PC-9 (cell line): ENCODE measurements at regions not wholly inside any gene's neighbourhood (a gene's known extent, or its start where the extent isn't known, plus 50 kb on each side); places are given as distances from the start of the nearest gene placed in this dataset.

Experiments
- BruUV-seq: library from RNA; stranded (reverse); fragments of 400-500 nt; replicated peaks from 2 replicates; lab custom pipeline; 2021; lab: Mats Ljungman, UMichigan
- CTCF ChIA-PET: fragments of 300-600 bp; sonication (Branson Sonifier 250); formaldehyde crosslinking; loops from one replicate; lab custom pipeline; 2022; ENCODE audit warnings: antibody characterized with exemption; lab: Charles Lee
- POLR2A ChIA-PET: fragments of 300-600 bp; sonication (Branson Sonifier 250); formaldehyde crosslinking; loops from one replicate; lab custom pipeline; 2022; ENCODE audit warnings: antibody characterized with exemption; ENCODE audit not compliant: unreplicated experiment; lab: Charles Lee
- DNase-seq, 2 experiments: peaks; one replicate each; pipeline versions ENCODE4 v3.0.0 to v3.0.0-alpha.2; 2015 to 2022; ENCODE audit warnings: mixed read lengths in 1 of 2
- H2AFZ ChIP-seq: fragments of 200-600 bp; sonication (generic); 2 replicates; pipeline ENCODE4 v1.8.1; 2017; ENCODE audit warnings: antibody characterized with exemption
- H3F3A ChIP-seq: fragments of 200-600 bp; sonication (generic); 2 replicates; pipeline ENCODE4 v1.8.1; 2017; ENCODE audit warnings: antibody characterized with exemption, mild to moderate bottlenecking, low read depth; ENCODE audit not compliant: insufficient read depth
- H3K27ac ChIP-seq: fragments of 200-600 bp; sonication (generic); 2 replicates; pipeline ENCODE4 v1.6.1; 2016; ENCODE audit warnings: mixed run types
- H3K27me3 ChIP-seq: fragments of 200-600 bp; sonication (generic); 2 replicates; pipeline ENCODE4 v1.6.1; 2016; ENCODE audit warnings: low read depth, mixed run types; ENCODE audit not compliant: insufficient read depth
- H3K36me3 ChIP-seq: fragments of 200-600 bp; sonication (generic); 2 replicates; pipeline ENCODE4 v1.6.1; 2016; ENCODE audit warnings: low read depth, mixed run types
- H3K4me1 ChIP-seq: fragments of 200-600 bp; sonication (generic); replicated peaks from 2 replicates; pipeline ENCODE4 v1.6.1; 2016; ENCODE audit warnings: mixed run types; ENCODE audit not compliant: insufficient read depth
- H3K4me2 ChIP-seq: fragments of 200-600 bp; sonication (generic); 2 replicates; pipeline ENCODE4 v1.6.1; 2017; ENCODE audit warnings: mixed run types
- H3K4me3 ChIP-seq: fragments of 200-600 bp; sonication (generic); 2 replicates; pipeline ENCODE4 v1.6.1; 2016; ENCODE audit warnings: mixed run types
- H3K79me2 ChIP-seq: fragments of 200-600 bp; sonication (generic); 2 replicates; pipeline ENCODE4 v1.6.1; 2017; ENCODE audit warnings: low read depth, mixed run types
- H3K9me2 ChIP-seq: fragments of 200-600 bp; sonication (generic); 2 replicates; pipeline ENCODE4 v1.8.1; 2017; ENCODE audit warnings: mild to moderate bottlenecking; ENCODE audit not compliant: insufficient read depth
- H3K9me3 ChIP-seq: fragments of 200-600 bp; sonication (generic); 2 replicates; pipeline ENCODE4 v1.8.1; 2016; ENCODE audit warnings: low read depth; ENCODE audit not compliant: insufficient read depth
- H4K20me1 ChIP-seq: fragments of 200-600 bp; sonication (generic); 2 replicates; pipeline ENCODE4 v1.8.1; 2017; ENCODE audit not compliant: insufficient read depth
- CTCF ChIP-seq: fragments of 200-600 bp; sonication (generic); conservative IDR thresholded peaks from 2 replicates; pipeline ENCODE4 v1.6.1; 2017; ENCODE audit warnings: mixed run types, antibody characterized with exemption, mild to moderate bottlenecking, moderate library complexity
- EZH2 ChIP-seq: fragments of 200-600 bp; sonication (generic); IDR thresholded peaks from 2 replicates; pipeline ENCODE4 v1.8.0; 2017; ENCODE audit warnings: antibody characterized with exemption, low read depth
- intact Hi-C: fragments of 100-400 bp; cut with micrococcal nuclease; formaldehyde crosslinking; loops from one replicate; pipeline ENCODE4 v1.10.0; 2022; ENCODE audit not compliant: unreplicated experiment

GRCh38 chr7:156384706-156385105 is 255.9 kb upstream of the RNF32 start:
- Histone ChIP-seq H3K36me3 (no peaks in the 10 kb centered on the region), H4K20me1 (no peaks in the 10 kb centered on the region), H3K4me3 (no peak overlapping the region), H3K9me3 (no peaks in the 10 kb centered on the region), H3K27me3 (peaks cover 98% of the 10 kb centered on the region), H2AFZ (no peak overlapping the region), H3K9me2 (no peaks in the 10 kb centered on the region), H3K4me2 (no peak overlapping the region), H3K4me1 (no peaks in the 10 kb centered on the region), H3K79me2 (no peaks in the 10 kb centered on the region), H3K27ac (no peak overlapping the region), H3F3A (no peaks in the 10 kb centered on the region)
- ChIA-PET CTCF (no interaction called here), POLR2A (no interaction called here)
- BruUV-seq: no TSS peak
- TF ChIP-seq EZH2 (no peak), CTCF (no peak)
- no peak for DNase-seq
- intact Hi-C loops: no loop called here

- H2AFZ ChIP-seq: no peak overlapping the region
- POLR2A ChIA-PET: no interaction called here
- intact Hi-C loops: no loop called here
- H3K9me2 ChIP-seq: no peaks in the 10 kb centered on the region
- DNase-seq: no peak
- TF ChIP-seq CTCF (no peak), EZH2 (no peak)
- H4K20me1 ChIP-seq: no peaks in the 10 kb centered on the region
- CTCF ChIA-PET: no interaction called here
- H3K27me3 ChIP-seq: peaks cover 98% of the 10 kb centered on the region
- H3K9me3 ChIP-seq: no peaks in the 10 kb centered on the region
- no peaks in the 10 kb centered on the region for H3K79me2 ChIP-seq
- no peaks in the 10 kb centered on the region for H3F3A ChIP-seq
- BruUV-seq: no TSS peak
- no peak overlapping the region for H3K4me3 ChIP-seq
- H3K4me2 ChIP-seq: no peak overlapping the region
- no peaks in the 10 kb centered on the region for H3K4me1 ChIP-seq
- H3K27ac ChIP-seq: no peak overlapping the region
- no peaks in the 10 kb centered on the region for H3K36me3 ChIP-seq
These were observed 257.0 kb upstream of the RNF32 start for GRCh38 chr7:156383526-156383925.

- Histone ChIP-seq H3K4me2 (no peak overlapping the region), H3K27me3 (peaks cover 98% of the 10 kb centered on the region), H3K27ac (no peak overlapping the region), H3F3A (no peaks in the 10 kb centered on the region), H3K4me3 (no peak overlapping the region), H3K9me3 (no peaks in the 10 kb centered on the region), H2AFZ (no peak overlapping the region), H4K20me1 (no peaks in the 10 kb centered on the region), H3K36me3 (no peaks in the 10 kb centered on the region), H3K79me2 (no peaks in the 10 kb centered on the region), H3K9me2 (no peaks in the 10 kb centered on the region), H3K4me1 (no peaks in the 10 kb centered on the region)
- TF ChIP-seq CTCF (no peak), EZH2 (no peak)
- POLR2A ChIA-PET: no interaction called here
- no peak for DNase-seq
- CTCF ChIA-PET: no interaction called here
- no TSS peak for BruUV-seq
- intact Hi-C loops: no loop called here
These were observed 260.3 kb upstream of the RNF32 start for GRCh38 chr7:156380261-156380660.
